OCI-LY7 (cell line): ENCODE measurements at regions not wholly inside any gene's neighbourhood (a gene's known extent, or its start where the extent isn't known, plus 50 kb on each side); places are given as distances from the start of the nearest gene placed in this dataset.

Experiments used
- BruUV-seq: library from RNA; stranded (reverse); fragments of 400-500 nt; replicated peaks from 2 replicates; lab custom pipeline; 2021; lab: Mats Ljungman, UMichigan
- CTCF ChIA-PET: fragments of 300-600 bp; sonication (Branson Sonifier 250); formaldehyde crosslinking; loops from one replicate; lab custom pipeline; 2022; ENCODE audit warnings: antibody characterized with exemption; ENCODE audit not compliant: unreplicated experiment; lab: Charles Lee
- POLR2A ChIA-PET: fragments of 300-600 bp; sonication (Branson Sonifier 250); formaldehyde crosslinking; loops from one replicate; lab custom pipeline; 2022; ENCODE audit warnings: antibody characterized with exemption; lab: Charles Lee
- DNase-seq: peaks from one replicate; pipeline ENCODE4 v3.0.0-alpha.2; 2015; ENCODE audit warnings: low spot score
- H2AFZ ChIP-seq: fragments of 200-600 bp; sonication (generic), shearing (Covaris generic); 2 replicates; pipeline ENCODE4 v1.6.1; 2014; ENCODE audit warnings: mild to moderate bottlenecking, antibody characterized with exemption, low read length, moderate library complexity
- H3K27ac ChIP-seq: fragments of 200-600 bp; sonication (generic); 2 replicates; pipeline ENCODE4 v1.5.1; 2014; ENCODE audit warnings: mixed run types, low read depth, mild to moderate bottlenecking, moderate library complexity, low read length, inconsistent platforms; ENCODE audit not compliant: poor library complexity, severe bottlenecking
- H3K36me3 ChIP-seq: fragments of 200-600 bp; sonication (generic); 2 replicates; pipeline ENCODE4 v1.6.1; 2014; ENCODE audit warnings: mild to moderate bottlenecking, antibody characterized with exemption, low read length, moderate library complexity, mixed read lengths; ENCODE audit not compliant: insufficient read depth
- H3K4me1 ChIP-seq: fragments of 200-600 bp; sonication (generic); 2 replicates; pipeline ENCODE4 v1.5.1; 2014; ENCODE audit warnings: mild to moderate bottlenecking, low read length; ENCODE audit not compliant: insufficient read depth, poor library complexity, severe bottlenecking
- H3K4me2 ChIP-seq: fragments of 200-600 bp; sonication (generic); 2 replicates; pipeline ENCODE4 v1.6.1; 2014; ENCODE audit warnings: mild to moderate bottlenecking, low read length
- H3K4me3 ChIP-seq: fragments of 200-600 bp; sonication (generic); 2 replicates; pipeline ENCODE4 v1.5.1; 2014; ENCODE audit warnings: mild to moderate bottlenecking, low read depth, low read length; ENCODE audit not compliant: poor library complexity, severe bottlenecking
- H3K79me2 ChIP-seq: fragments of 200-600 bp; sonication (generic); 2 replicates; pipeline ENCODE4 v1.6.1; 2016; ENCODE audit warnings: low read depth, mild to moderate bottlenecking, low read length, moderate library complexity, mixed read lengths; ENCODE audit not compliant: insufficient read depth
- H3K9me2 ChIP-seq: fragments of 200-600 bp; sonication (generic); 2 replicates; pipeline ENCODE4 v1.6.1; 2016; ENCODE audit warnings: mild to moderate bottlenecking, low read length, mixed read lengths; ENCODE audit not compliant: insufficient read depth
- H3K9me3 ChIP-seq: fragments of 200-600 bp; sonication (generic); 2 replicates; pipeline ENCODE4 v1.6.1; 2014; ENCODE audit warnings: mild to moderate bottlenecking, mixed run types, low read length, mixed read lengths
- H4K20me1 ChIP-seq: fragments of 200-600 bp; sonication (generic); 2 replicates; pipeline ENCODE4 v1.6.1; 2014; ENCODE audit warnings: mild to moderate bottlenecking, antibody characterized with exemption, low read length, moderate library complexity, mixed read lengths; ENCODE audit not compliant: insufficient read depth
- CTCF ChIP-seq: fragments of 200-600 bp; sonication (generic); conservative IDR thresholded peaks from 2 replicates; pipeline ENCODE4 v1.5.1; 2014; ENCODE audit warnings: mild to moderate bottlenecking, antibody characterized with exemption, low read length, moderate library complexity, mixed read lengths
- EZH2phosphoT487 ChIP-seq: fragments of 200-600 bp; sonication (generic); IDR thresholded peaks from 2 replicates; pipeline ENCODE4 v1.6.1; 2018; ENCODE audit warnings: low read depth, borderline replicate concordance, mild to moderate bottlenecking, mixed run types, antibody characterized with exemption, low read length, moderate library complexity, mixed read lengths
- intact Hi-C: fragments of 100-400 bp; cut with micrococcal nuclease; formaldehyde crosslinking; loops from one replicate; pipeline ENCODE4 v1.10.0; 2022; ENCODE audit not compliant: unreplicated experiment

- Histone ChIP-seq H3K79me2 (no peaks in the 10 kb centered on the region), H4K20me1 (no peaks in the 10 kb centered on the region), H3K4me2 (no peak overlapping the region), H3K9me2 (no peaks in the 10 kb centered on the region), H3K4me3 (no peak overlapping the region), H3K27ac (no peak overlapping the region), H3K9me3 (no peaks in the 10 kb centered on the region), H3K36me3 (no peaks in the 10 kb centered on the region), H2AFZ (no peak overlapping the region), H3K4me1 (no peaks in the 10 kb centered on the region)
- DNase-seq = no peak
- BruUV-seq = no TSS peak
- intact Hi-C loops = no loop called here
- ChIA-PET CTCF (no interaction called here), POLR2A (interaction anchor here (1.1 kb wide), 1 partner anchor 10 kb away, joined by 4 read pairs; no protein-coding TSS in a partner anchor)
- TF ChIP-seq EZH2phosphoT487 (no peak), CTCF (peak; percentile 76)
Observed at GRCh38 chr7:16098585-16099179, 322.7 kb downstream of the CRPPA start.

- H3K9me2 ChIP-seq = no peaks in the 10 kb centered on the region
- CTCF ChIA-PET = no interaction called here
- no peak overlapping the region for H3K4me3 ChIP-seq
- no peaks in the 10 kb centered on the region for H3K36me3 ChIP-seq
- no peak overlapping the region for H2AFZ ChIP-seq
- no peak overlapping the region for H3K4me2 ChIP-seq
- H3K79me2 ChIP-seq = no peaks in the 10 kb centered on the region
- H3K4me1 ChIP-seq = no peaks in the 10 kb centered on the region
- H3K9me3 ChIP-seq = no peaks in the 10 kb centered on the region
- DNase-seq = no peak
- TF ChIP-seq EZH2phosphoT487 (no peak), CTCF (no peak)
- no TSS peak for BruUV-seq
- no peaks in the 10 kb centered on the region for H4K20me1 ChIP-seq
- POLR2A ChIA-PET = interaction anchor here (0.6 to 1.1 kb wide), 2 partner anchors 9 to 1772 kb away, joined by 3 to 4 read pairs; no protein-coding TSS in a partner anchor
- no peak overlapping the region for H3K27ac ChIP-seq
- intact Hi-C loops = no loop called here
Observed at GRCh38 chr7:16098058-16098457, 323.3 kb downstream of the CRPPA start.

- Histone ChIP-seq H3K27ac (no peak overlapping the region), H3K79me2 (no peaks in the 10 kb centered on the region), H2AFZ (no peak overlapping the region), H3K9me2 (no peaks in the 10 kb centered on the region), H4K20me1 (no peaks in the 10 kb centered on the region), H3K36me3 (no peaks in the 10 kb centered on the region), H3K4me2 (no peak overlapping the region), H3K4me1 (no peaks in the 10 kb centered on the region), H3K9me3 (no peaks in the 10 kb centered on the region), H3K4me3 (no peak overlapping the region)
- ChIA-PET CTCF (no interaction called here), POLR2A (no interaction called here)
- no peak for TF ChIP-seq EZH2phosphoT487
- no peak for TF ChIP-seq CTCF
- no peak for DNase-seq
- intact Hi-C loops = no loop called here
- no TSS peak for BruUV-seq
Observed at GRCh38 chr7:16095171-16095950, 326.0 kb downstream of the CRPPA start.
